ENCODE measurements at regions not wholly inside any gene's neighbourhood (a gene's known extent, or its start where the extent isn't known, plus 50 kb on each side); places are given as distances from the start of the nearest gene placed in this dataset.

DNA sequence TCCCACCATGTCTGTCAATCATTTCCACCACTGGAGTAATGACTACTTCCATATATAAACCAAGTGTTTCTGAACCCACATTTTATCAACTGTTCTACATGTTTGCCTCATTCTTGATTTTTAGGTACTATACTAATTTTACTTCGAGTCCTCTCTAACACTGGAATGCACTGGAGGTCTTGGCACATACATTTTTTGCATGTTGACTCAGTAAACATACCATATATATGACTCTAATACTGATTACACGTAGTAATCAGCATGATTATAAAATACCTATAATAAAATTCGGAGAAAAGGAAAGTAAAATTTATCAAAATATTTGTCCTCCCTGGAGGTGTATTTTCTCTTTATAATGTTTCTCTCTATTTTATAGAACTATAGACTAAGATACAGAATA, 621.7 kb upstream of the NUDT12 start:
- TF ChIP-seq, protein P1, sequence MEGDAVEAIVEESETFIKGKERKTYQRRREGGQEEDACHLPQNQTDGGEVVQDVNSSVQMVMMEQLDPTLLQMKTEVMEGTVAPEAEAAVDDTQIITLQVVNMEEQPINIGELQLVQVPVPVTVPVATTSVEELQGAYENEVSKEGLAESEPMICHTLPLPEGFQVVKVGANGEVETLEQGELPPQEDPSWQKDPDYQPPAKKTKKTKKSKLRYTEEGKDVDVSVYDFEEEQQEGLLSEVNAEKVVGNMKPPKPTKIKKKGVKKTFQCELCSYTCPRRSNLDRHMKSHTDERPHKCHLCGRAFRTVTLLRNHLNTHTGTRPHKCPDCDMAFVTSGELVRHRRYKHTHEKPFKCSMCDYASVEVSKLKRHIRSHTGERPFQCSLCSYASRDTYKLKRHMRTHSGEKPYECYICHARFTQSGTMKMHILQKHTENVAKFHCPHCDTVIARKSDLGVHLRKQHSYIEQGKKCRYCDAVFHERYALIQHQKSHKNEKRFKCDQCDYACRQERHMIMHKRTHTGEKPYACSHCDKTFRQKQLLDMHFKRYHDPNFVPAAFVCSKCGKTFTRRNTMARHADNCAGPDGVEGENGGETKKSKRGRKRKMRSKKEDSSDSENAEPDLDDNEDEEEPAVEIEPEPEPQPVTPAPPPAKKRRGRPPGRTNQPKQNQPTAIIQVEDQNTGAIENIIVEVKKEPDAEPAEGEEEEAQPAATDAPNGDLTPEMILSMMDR (conservative IDR thresholded peaks at IDR 0.05; ENCODE audit: low read depth, low read length), result no peak
- TF ChIP-seq EZH2 (IDR thresholded peaks at IDR 0.05; ENCODE audit: borderline replicate concordance, low read depth, low read length, poor library complexity, severe bottlenecking), result no peak

Measured in A673 (cell line).